HCT116 (cell line): ENCODE measurements at regions not wholly inside any gene's neighbourhood (a gene's known extent, or its start where the extent isn't known, plus 50 kb on each side); places are given as distances from the start of the nearest gene placed in this dataset.

Experiments used
- CEBPB ChIP-seq: IDR thresholded peaks from 2 replicates; pipeline ENCODE4 v1.6.1; 2012; ENCODE audit warnings: low read depth
- CTCF ChIP-seq, 3 experiments: fragments of 200-600 bp in 1 of 3; sonication (generic) in 1 of 3; IDR thresholded peaks in 2 of 3; conservative IDR thresholded peaks in 1 of 3; 2 replicates each; pipeline ENCODE4 v1.5.1; 2012 to 2017; ENCODE audit warnings: low read depth in 2 of 3, low read length in 2 of 3, antibody characterized with exemption in 1 of 3, borderline replicate concordance in 1 of 3, control low read depth in 1 of 3, mild to moderate bottlenecking in 1 of 3, mixed read lengths in 1 of 3, mixed run types in 1 of 3, moderate library complexity in 1 of 3; ENCODE audit not compliant: insufficient read depth in 1 of 3
- EZH2 ChIP-seq: fragments of 200-600 bp; sonication (generic); IDR thresholded peaks from 2 replicates; pipeline ENCODE4 v1.6.1; 2017; ENCODE audit warnings: antibody characterized with exemption, mixed run types
- POLR2A ChIP-seq: IDR thresholded peaks from 2 replicates; pipeline ENCODE4 v1.7.0; 2011; ENCODE audit warnings: borderline replicate concordance; ENCODE audit not compliant: insufficient read depth, insufficient read length; ENCODE audit errors: extremely low read depth
- POLR2AphosphoS5 ChIP-seq: IDR thresholded peaks from 2 replicates; pipeline ENCODE4 v1.6.1; 2011; ENCODE audit warnings: mild to moderate bottlenecking, low read depth, low read length, moderate library complexity
- RAD21 ChIP-seq: IDR thresholded peaks from 2 replicates; pipeline ENCODE4 v1.6.1; 2012; ENCODE audit warnings: low read depth, mild to moderate bottlenecking
- REST ChIP-seq: IDR thresholded peaks from 2 replicates; pipeline ENCODE4 v1.6.1; 2012; ENCODE audit warnings: low read depth
- TCF7L2 ChIP-seq: IDR thresholded peaks from 2 replicates; pipeline ENCODE4 v1.7.0; 2011; ENCODE audit warnings: borderline replicate concordance, inconsistent platforms; ENCODE audit not compliant: insufficient read depth, insufficient read length; ENCODE audit errors: extremely low read depth
- ZFX ChIP-seq: fragments of 450-650 bp; IDR thresholded peaks from 2 replicates; pipeline ENCODE4 v1.6.1; 2017
- ZNF274 ChIP-seq: fragments of 200-500 bp; sonication (Bioruptor generic); IDR thresholded peaks from 2 replicates; pipeline ENCODE4 v1.6.1; 2014; ENCODE audit warnings: mild to moderate bottlenecking, low read depth, low read length, inconsistent platforms

- TF ChIP-seq CTCF (IDR thresholded peaks at IDR 0.05 in 2 of 3, conservative IDR thresholded peaks at IDR 0.05 in 1 of 3; ENCODE audit: borderline replicate concordance in 1 of 3, insufficient read depth in 1 of 3, low read depth in 2 of 3, low read length in 2 of 3): no peak
- no peak for TF ChIP-seq REST
- TF ChIP-seq POLR2A: no peak
- no peak for TF ChIP-seq EZH2
- TF ChIP-seq RAD21: peak; percentile 19; the same call in 1 of the 2 replicates
- TF ChIP-seq TCF7L2: no peak
- no peak for TF ChIP-seq POLR2AphosphoS5
- TF ChIP-seq ZNF274: no peak
- TF ChIP-seq CEBPB: no peak
- no peak for TF ChIP-seq ZFX
These were observed 95.0 kb upstream of the GORAB start for GRCh38 chr1:170436928-170437327.
